Left lung (tissue), 4 donors: ENCODE measurements at regions not wholly inside any gene's neighbourhood (a gene's known extent, or its start where the extent isn't known, plus 50 kb on each side); places are given as distances from the start of the nearest gene placed in this dataset.
A peak's percentile ranks its signal among the peaks of the same experiment; 100 is the strongest.

ENCODE experiments used
- ATAC-seq: fragments of 200-7000 bp; cut with Tn5 transposase; one replicate; pipeline ENCODE4 v1.9.1; 2020; ENCODE audit warnings: moderate library complexity
- DNase-seq, 4 donors: peaks; one replicate each; pipeline ENCODE4 v3.0.0-alpha.2; 2013 to 2020
- H3K27ac ChIP-seq, 2 donors: fragments of 200-600 bp; sonication (generic) in 1 of 2; one replicate each; pipeline versions ENCODE4 v1.5.0 to v1.8.0; 2020 to 2021
- H3K27me3 ChIP-seq, 2 donors: fragments of 200-600 bp; sonication (generic) in 1 of 2; one replicate each; pipeline versions ENCODE4 v1.5.0 to v1.8.0; 2020 to 2021
- H3K36me3 ChIP-seq, 2 donors: fragments of 200-600 bp; sonication (generic) in 1 of 2; one replicate each; pipeline versions ENCODE4 v1.5.0 to v1.8.0; 2020 to 2021
- H3K4me1 ChIP-seq, 2 donors: fragments of 200-600 bp; one replicate each; pipeline ENCODE4 v1.8.0; 2021
- H3K4me3 ChIP-seq, 2 donors: fragments of 200-600 bp; sonication (generic) in 1 of 2; one replicate each; pipeline versions ENCODE4 v1.5.0 to v1.8.0; 2020 to 2021; ENCODE audit warnings: mild to moderate bottlenecking in 1 of 2
- H3K9me3 ChIP-seq, 2 donors: fragments of 200-600 bp; sonication (generic) in 1 of 2; one replicate each; pipeline versions ENCODE4 v1.5.0 to v1.8.0; 2020 to 2021
- CTCF ChIP-seq, 2 donors: fragments of 200-600 bp; sonication (generic) in 1 of 2; IDR thresholded peaks; one replicate each; pipeline versions ENCODE4 v1.5.0 to v1.8.0; 2021; ENCODE audit warnings: antibody characterized with exemption in 2 of 2
- intact Hi-C, 2 donors: fragments of 100-400 bp; cut with DNase I; formaldehyde crosslinking; loops; one replicate each; pipeline versions ENCODE4 v1.11.2 to v1.14.2; 2022
- donor health status: DM: no; HTN: yes; CAD: no.
- donor health status: DM: no; HTN: no; CAD: no.

- H3K36me3 ChIP-seq: no peaks in the 10 kb centered on the region
- no peak for TF ChIP-seq CTCF (IDR thresholded peaks at IDR 0.05)
- H3K27ac ChIP-seq: no peak overlapping the region
- H3K4me3 ChIP-seq: no peak overlapping the region
- no peaks in the 10 kb centered on the region for H3K4me1 ChIP-seq
- no peaks in the 10 kb centered on the region for H3K27me3 ChIP-seq
- H3K9me3 ChIP-seq: no peaks in the 10 kb centered on the region
- DNase-seq (no peak), ATAC-seq (no peak)
- intact Hi-C loops: no loop called here
Observed at GRCh38 chr5:117433818-117434217, 859.2 kb upstream of the SEMA6A start.

GRCh38 chr5:117431091-117431490 is 856.5 kb upstream of the SEMA6A start:
- no peaks in the 10 kb centered on the region for H3K9me3 ChIP-seq
- TF ChIP-seq CTCF (IDR thresholded peaks at IDR 0.05): no peak
- H3K4me3 ChIP-seq: no peak overlapping the region
- ATAC-seq (no peak), DNase-seq (no peak)
- H3K27ac ChIP-seq: no peak overlapping the region
- H3K4me1 ChIP-seq: no peaks in the 10 kb centered on the region
- no peaks in the 10 kb centered on the region for H3K27me3 ChIP-seq
- H3K36me3 ChIP-seq: no peaks in the 10 kb centered on the region
- intact Hi-C loops: no loop called here

- H3K9me3 ChIP-seq: peaks cover 0 to 10% of the 10 kb centered on the region in 2 donors
- DNase-seq (no peak), ATAC-seq (no peak)
- no peak overlapping the region for H3K4me3 ChIP-seq
- H3K27me3 ChIP-seq: no peaks in the 10 kb centered on the region
- TF ChIP-seq CTCF (IDR thresholded peaks at IDR 0.05): no peak
- H3K36me3 ChIP-seq: no peaks in the 10 kb centered on the region
- intact Hi-C loops: no loop called here
- H3K27ac ChIP-seq: no peak overlapping the region
- H3K4me1 ChIP-seq: no peaks in the 10 kb centered on the region
Observed at GRCh38 chr5:117425163-117425562, 850.5 kb upstream of the SEMA6A start.

- no peaks in the 10 kb centered on the region for H3K36me3 ChIP-seq
- TF ChIP-seq CTCF (IDR thresholded peaks at IDR 0.05): no peak
- H3K9me3 ChIP-seq: peaks cover 0 to 10% of the 10 kb centered on the region in 2 donors
- no peak overlapping the region for H3K27ac ChIP-seq
- no peaks in the 10 kb centered on the region for H3K27me3 ChIP-seq
- H3K4me3 ChIP-seq: no peak overlapping the region
- no peak for ATAC-seq
- DNase-seq: no peak
- intact Hi-C loops: no loop called here
- no peaks in the 10 kb centered on the region for H3K4me1 ChIP-seq
Observed at GRCh38 chr5:117424559-117424958, 849.9 kb upstream of the SEMA6A start.

GRCh38 chr5:117417501-117417900 is 842.9 kb upstream of the SEMA6A start:
- H3K4me3 ChIP-seq: no peak overlapping the region

More at GRCh38 chr5:117417501-117417900, 842.9 kb upstream of the SEMA6A start:
- TF ChIP-seq CTCF (IDR thresholded peaks at IDR 0.05): no peak
- no peaks in the 10 kb centered on the region for H3K4me1 ChIP-seq
- no peak overlapping the region for H3K27ac ChIP-seq
- no peaks in the 10 kb centered on the region for H3K36me3 ChIP-seq
- no peaks in the 10 kb centered on the region for H3K27me3 ChIP-seq
- DNase-seq (peak in 1 of 4 donors; percentile 35), ATAC-seq (no peak)
- intact Hi-C loops: no loop called here
- H3K9me3 ChIP-seq: peaks cover 0 to 10% of the 10 kb centered on the region in 2 donors
